ENCODE measurements at regions not wholly inside any gene's neighbourhood (a gene's known extent, or its start where the extent isn't known, plus 50 kb on each side); places are given as distances from the start of the nearest gene placed in this dataset.
A peak's percentile ranks its signal among the peaks of the same experiment; 100 is the strongest.

DNA sequence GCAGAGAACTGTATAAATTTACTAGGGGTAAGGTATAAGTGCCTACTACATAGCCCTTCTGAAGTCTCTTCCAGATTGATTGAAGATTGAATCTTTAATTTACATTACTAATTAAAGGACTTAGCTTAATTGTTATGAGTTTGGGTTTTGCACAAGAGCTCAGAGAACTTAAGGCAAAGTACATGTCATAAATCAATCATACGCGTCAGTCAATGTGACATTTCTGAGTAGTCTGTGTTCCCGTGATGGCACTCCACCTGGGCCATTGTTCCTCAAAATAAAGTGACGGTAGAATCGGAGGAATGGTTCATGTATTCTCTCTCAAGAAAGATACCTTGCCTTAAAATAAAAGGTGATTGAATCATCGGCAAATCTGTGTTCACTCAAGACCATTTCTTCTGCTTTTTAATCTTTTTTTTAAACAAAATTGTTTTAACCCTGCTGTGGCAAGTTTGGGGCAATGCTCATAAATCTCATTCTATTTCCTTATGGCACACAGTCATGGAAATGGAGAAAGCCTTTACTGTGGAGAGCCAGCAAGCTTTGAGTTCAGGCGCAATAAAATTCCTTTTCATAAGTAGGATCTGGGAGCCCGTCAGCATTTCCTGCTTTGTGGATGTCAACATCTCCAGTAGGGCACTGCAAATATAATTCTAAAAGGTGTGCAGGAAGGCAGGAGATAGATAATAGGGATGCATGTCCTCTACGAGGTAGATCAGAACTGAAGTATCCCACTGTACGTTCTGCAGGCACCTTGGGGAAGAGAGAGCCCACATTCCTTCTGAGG lies 427.4 kb downstream of the GATA3 start:
- Histone ChIP-seq H3K36me3 (no peaks in the 10 kb centered on the region), H3K9ac (no peak overlapping the region), H3K27me3 (no peaks in the 10 kb centered on the region), H4K20me1 (no peaks in the 10 kb centered on the region), H3K4me3 (no peak overlapping the region), H3K4me1 (no peaks in the 10 kb centered on the region), H3K27ac (no peak overlapping the region), H3K4me2 (no peak overlapping the region), H3K9me3 (peaks cover 5% of the 10 kb centered on the region)
- no peak for TF ChIP-seq Cebpa-rat (IDR thresholded peaks at IDR 0.05)

DNA sequence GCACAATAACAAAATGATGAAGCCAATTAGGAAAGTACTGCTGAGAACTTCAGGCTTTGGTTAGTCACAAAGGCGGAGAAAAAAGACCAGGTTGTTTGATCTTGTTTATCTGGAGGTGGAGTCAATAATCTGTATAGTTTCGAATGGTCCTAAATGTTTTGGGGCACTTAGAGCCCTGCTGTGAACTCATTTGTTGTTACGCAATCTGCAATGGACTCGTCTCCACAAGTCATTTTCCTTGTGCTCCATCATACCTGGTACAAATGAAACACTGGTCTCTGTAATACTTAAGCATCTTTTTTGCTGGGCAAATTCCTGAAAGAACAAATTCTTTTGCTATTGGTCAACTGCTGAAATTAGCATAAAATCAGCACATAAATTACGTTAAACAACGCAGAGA lies 430.5 kb downstream of the GATA3 start:
- no peaks in the 10 kb centered on the region for H3K4me1 ChIP-seq
- no peak overlapping the region for H3K9ac ChIP-seq
- no peaks in the 10 kb centered on the region for H3K9me3 ChIP-seq
- H3K27me3 ChIP-seq = no peaks in the 10 kb centered on the region
- no peaks in the 10 kb centered on the region for H3K36me3 ChIP-seq
- no peak overlapping the region for H3K27ac ChIP-seq
- 0 out of 2 replicates have a peak, but pooled peaks have one; percentile 44 for TF ChIP-seq Cebpa-rat (IDR thresholded peaks at IDR 0.05)
- no peak overlapping the region for H3K4me2 ChIP-seq
- H3K4me3 ChIP-seq = no peak overlapping the region
- no peaks in the 10 kb centered on the region for H4K20me1 ChIP-seq

DNA sequence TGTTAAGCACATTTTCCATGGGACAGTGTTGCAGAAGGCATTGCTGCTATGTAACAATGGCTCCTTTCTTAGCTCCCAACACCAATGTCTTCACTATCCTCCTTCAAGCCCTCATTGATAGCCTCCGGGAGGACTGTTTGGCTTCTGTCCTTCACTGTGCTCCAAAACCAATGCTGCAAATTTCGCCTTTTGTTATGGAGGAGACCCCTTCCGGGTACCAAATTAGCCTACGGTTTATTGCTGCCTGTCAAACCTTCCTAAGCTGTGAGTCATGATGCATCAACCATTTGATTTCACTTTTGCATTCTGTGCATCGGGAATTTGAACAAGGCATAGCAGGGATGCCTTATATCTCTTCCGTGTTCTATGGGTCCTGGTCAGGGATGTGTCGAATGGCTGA lies 432.9 kb downstream of the GATA3 start:
- no peak overlapping the region for H3K4me3 ChIP-seq
- H3K4me2 ChIP-seq = no peak overlapping the region
- no peaks in the 10 kb centered on the region for H3K36me3 ChIP-seq
- H3K27ac ChIP-seq = no peak overlapping the region
- no peak for TF ChIP-seq Cebpa-rat (IDR thresholded peaks at IDR 0.05)
- no peaks in the 10 kb centered on the region for H4K20me1 ChIP-seq
- H3K9ac ChIP-seq = no peak overlapping the region
- H3K27me3 ChIP-seq = no peaks in the 10 kb centered on the region
- no peaks in the 10 kb centered on the region for H3K9me3 ChIP-seq
- H3K4me1 ChIP-seq = no peaks in the 10 kb centered on the region

DNA sequence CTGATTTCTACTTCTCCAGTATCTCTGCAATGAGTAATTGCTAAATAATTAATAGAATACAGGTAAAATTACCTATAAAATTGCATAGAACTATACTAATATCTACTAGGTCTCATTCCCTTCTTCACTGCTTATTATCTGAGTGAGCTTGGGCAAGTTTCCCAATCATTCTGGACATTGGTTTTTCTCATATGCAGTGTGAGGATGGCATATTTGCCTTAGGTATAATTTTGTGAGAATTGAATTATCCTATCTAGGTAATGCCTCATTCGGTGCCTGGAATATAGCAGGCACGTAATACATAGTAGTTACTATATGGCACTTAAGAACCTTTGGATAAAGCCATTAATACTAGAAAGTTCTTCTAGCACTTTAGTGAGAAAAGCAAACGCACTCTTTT lies 434.7 kb downstream of the GATA3 start:
- H3K27me3 ChIP-seq = no peaks in the 10 kb centered on the region
- no peaks in the 10 kb centered on the region for H3K4me1 ChIP-seq
- H3K4me3 ChIP-seq = no peak overlapping the region
- H3K4me2 ChIP-seq = no peak overlapping the region
- H3K27ac ChIP-seq = no peak overlapping the region
- no peaks in the 10 kb centered on the region for H3K36me3 ChIP-seq
- no peak for TF ChIP-seq Cebpa-rat (IDR thresholded peaks at IDR 0.05)
- no peaks in the 10 kb centered on the region for H3K9me3 ChIP-seq
- H3K9ac ChIP-seq = no peak overlapping the region
- no peaks in the 10 kb centered on the region for H4K20me1 ChIP-seq

DNA sequence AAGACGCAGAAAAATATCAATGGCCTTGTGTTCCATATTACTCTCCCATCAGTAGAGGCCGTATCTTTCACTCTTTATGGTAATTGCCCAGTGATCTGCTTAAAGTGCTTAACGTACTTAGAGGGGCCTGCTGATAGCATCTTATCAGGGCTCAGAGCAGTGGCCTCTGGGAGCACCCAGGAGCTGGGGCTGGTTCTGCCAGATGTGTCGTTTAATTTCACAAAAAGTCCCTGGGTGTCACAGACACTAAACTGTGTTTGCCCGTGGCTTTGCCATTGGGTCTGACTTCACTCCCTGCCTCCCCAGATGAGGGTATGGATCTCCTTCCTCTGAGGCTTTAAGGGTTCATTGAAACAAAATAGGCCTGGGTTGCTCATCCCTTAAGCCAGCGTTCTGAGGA lies 435.3 kb downstream of the GATA3 start:
- H4K20me1 ChIP-seq = no peaks in the 10 kb centered on the region
- no peak overlapping the region for H3K27ac ChIP-seq
- no peaks in the 10 kb centered on the region for H3K4me1 ChIP-seq
- H3K27me3 ChIP-seq = no peaks in the 10 kb centered on the region
- no peaks in the 10 kb centered on the region for H3K9me3 ChIP-seq
- H3K4me2 ChIP-seq = no peak overlapping the region
- no peaks in the 10 kb centered on the region for H3K36me3 ChIP-seq
- TF ChIP-seq Cebpa-rat (IDR thresholded peaks at IDR 0.05) = no peak
- no peak overlapping the region for H3K4me3 ChIP-seq
- H3K9ac ChIP-seq = no peak overlapping the region

DNA sequence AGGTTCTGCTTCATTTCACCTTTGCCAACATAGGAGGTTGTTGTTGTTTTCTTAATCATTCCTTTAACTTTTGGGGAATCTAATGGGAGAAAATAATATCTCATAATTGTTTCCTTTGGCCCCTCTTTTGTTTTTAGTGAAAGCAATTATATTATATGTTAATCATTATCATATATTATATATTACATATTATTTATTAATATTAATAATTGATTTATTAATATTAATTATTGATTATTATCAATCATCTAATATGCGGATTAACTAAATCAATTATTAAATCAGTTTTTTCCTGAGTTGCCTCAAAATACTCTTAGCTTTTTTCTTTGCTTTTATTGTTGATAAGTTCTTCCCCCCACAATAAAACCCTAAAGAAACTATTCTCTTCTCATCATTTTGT lies 443.8 kb downstream of the GATA3 start:
- no peaks in the 10 kb centered on the region for H3K9me3 ChIP-seq
- H3K27me3 ChIP-seq = no peaks in the 10 kb centered on the region
- no peak overlapping the region for H3K9ac ChIP-seq
- no peaks in the 10 kb centered on the region for H4K20me1 ChIP-seq
- H3K4me3 ChIP-seq = no peak overlapping the region
- no peaks in the 10 kb centered on the region for H3K36me3 ChIP-seq
- H3K4me1 ChIP-seq = no peaks in the 10 kb centered on the region
- H3K4me2 ChIP-seq = no peak overlapping the region
- H3K27ac ChIP-seq = no peak overlapping the region
- no peak for TF ChIP-seq Cebpa-rat (IDR thresholded peaks at IDR 0.05)

DNA sequence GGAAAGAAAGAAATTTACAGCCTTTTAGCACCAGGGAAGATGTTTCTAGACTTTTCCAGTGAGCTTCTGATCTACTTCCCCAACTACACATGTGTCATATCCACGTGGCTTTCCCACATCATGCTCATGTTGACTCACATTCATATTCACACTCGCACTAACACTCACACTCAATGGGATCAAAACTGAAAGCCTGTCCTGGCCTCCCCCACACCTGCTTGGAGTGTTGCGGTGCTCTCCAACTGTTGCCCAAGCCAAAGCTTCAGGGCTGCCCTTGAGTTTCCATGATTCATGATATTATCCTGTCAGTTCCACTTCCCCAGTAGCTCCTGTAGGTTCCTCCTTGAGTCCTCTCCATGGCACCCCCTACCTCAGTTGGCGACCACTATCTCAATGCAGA lies 444.4 kb downstream of the GATA3 start:
- H3K9me3 ChIP-seq = no peaks in the 10 kb centered on the region
- no peaks in the 10 kb centered on the region for H4K20me1 ChIP-seq
- H3K9ac ChIP-seq = no peak overlapping the region
- no peaks in the 10 kb centered on the region for H3K27me3 ChIP-seq
- H3K27ac ChIP-seq = no peak overlapping the region
- no peaks in the 10 kb centered on the region for H3K4me1 ChIP-seq
- no peak overlapping the region for H3K4me2 ChIP-seq
- H3K36me3 ChIP-seq = no peaks in the 10 kb centered on the region
- no peak for TF ChIP-seq Cebpa-rat (IDR thresholded peaks at IDR 0.05)
- no peak overlapping the region for H3K4me3 ChIP-seq

DNA sequence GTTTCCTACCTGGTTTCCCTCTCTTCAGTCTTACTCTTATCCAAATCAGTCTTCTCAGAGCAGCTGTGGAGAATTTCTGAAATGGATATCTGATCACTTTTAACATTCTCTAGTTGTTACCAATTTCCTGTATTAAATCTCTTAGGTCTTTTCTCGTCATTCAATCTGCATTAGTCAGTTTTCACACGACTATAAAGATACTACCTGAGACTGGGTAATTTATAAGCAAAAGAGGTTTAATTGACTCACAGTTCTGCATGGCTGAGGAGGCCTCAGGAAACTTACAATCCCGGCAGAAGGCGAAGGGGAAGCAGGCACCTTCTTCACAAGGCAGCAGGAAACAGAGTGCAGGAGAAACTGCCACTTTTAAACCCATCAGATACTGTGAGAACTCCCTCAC lies 444.8 kb downstream of the GATA3 start:
- no peak overlapping the region for H3K27ac ChIP-seq
- H3K4me1 ChIP-seq = no peaks in the 10 kb centered on the region
- no peaks in the 10 kb centered on the region for H3K9me3 ChIP-seq
- H3K4me3 ChIP-seq = no peak overlapping the region
- H3K4me2 ChIP-seq = no peak overlapping the region
- no peaks in the 10 kb centered on the region for H3K27me3 ChIP-seq
- no peaks in the 10 kb centered on the region for H4K20me1 ChIP-seq
- no peaks in the 10 kb centered on the region for H3K36me3 ChIP-seq
- no peak for TF ChIP-seq Cebpa-rat (IDR thresholded peaks at IDR 0.05)
- no peak overlapping the region for H3K9ac ChIP-seq

DNA sequence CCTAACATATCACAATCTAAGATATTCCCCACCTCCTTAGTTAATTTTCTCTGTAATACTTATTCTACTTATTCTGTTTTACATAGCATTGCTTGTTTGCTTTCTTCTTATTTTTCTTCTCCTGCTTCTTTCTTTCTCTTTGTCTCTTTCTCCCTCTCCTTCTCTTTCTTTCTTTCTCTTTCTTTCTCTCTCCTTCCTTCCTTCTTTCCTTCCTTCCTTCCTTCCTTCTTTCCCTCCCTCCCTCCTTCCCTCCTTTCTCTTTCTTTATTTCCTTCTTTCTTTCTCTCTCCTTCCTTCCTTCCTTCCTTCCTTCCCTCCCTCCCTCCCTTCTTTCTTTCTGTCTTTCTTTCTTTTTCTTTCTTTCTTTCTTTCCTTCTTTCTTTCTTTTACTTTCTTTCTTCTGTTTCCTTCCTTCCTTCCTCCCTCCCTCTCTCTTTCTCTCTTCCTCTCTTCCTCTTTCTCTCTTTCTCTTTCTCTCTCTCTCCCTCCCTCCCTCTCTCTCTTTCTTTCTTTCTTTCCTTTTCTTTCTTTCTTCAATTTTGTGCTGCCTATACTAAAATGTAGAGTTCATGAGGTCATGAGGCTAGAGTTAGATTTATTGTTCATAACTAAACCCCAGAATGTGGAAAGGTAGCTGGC lies 445.4 kb downstream of the GATA3 start:
- Histone ChIP-seq H3K9me3 (no peaks in the 10 kb centered on the region), H3K4me3 (no peak overlapping the region), H3K4me2 (no peak overlapping the region), H3K9ac (no peak overlapping the region), H3K27me3 (no peaks in the 10 kb centered on the region), H3K27ac (no peak overlapping the region), H3K36me3 (no peaks in the 10 kb centered on the region), H4K20me1 (no peaks in the 10 kb centered on the region), H3K4me1 (no peaks in the 10 kb centered on the region)
- TF ChIP-seq Cebpa-rat (IDR thresholded peaks at IDR 0.05) = no peak

DNA sequence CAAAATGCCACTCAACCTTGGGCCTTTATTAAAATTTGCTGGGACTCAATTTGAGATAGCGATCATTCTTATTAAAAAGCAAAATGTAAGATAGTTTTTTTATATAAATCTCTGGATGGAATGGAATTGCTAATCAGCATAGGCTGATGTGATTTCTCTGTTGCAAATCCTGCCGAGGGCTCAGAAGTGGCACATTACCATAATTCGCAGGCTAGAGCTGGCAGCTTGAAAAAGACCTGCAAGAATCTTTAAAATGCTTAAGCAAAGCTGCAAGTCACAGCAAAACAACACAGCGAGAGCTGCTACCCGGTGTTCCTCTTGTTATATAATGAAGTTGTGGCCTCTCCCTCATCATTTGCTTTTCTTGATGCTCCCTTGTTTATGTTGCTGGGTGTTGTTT lies 448.1 kb downstream of the GATA3 start:
- Histone ChIP-seq H3K36me3 (no peaks in the 10 kb centered on the region), H3K4me1 (no peaks in the 10 kb centered on the region), H3K27me3 (no peaks in the 10 kb centered on the region), H3K9ac (no peak overlapping the region), H3K9me3 (no peaks in the 10 kb centered on the region), H4K20me1 (no peaks in the 10 kb centered on the region), H3K4me2 (no peak overlapping the region), H3K27ac (no peak overlapping the region), H3K4me3 (no peak overlapping the region)
- TF ChIP-seq Cebpa-rat (IDR thresholded peaks at IDR 0.05) = no peak

Data from BLaER1 (cell line).